ENCODE measurements at regions not wholly inside any gene's neighbourhood (a gene's known extent, or its start where the extent isn't known, plus 50 kb on each side); places are given as distances from the start of the nearest gene placed in this dataset.

DNA sequence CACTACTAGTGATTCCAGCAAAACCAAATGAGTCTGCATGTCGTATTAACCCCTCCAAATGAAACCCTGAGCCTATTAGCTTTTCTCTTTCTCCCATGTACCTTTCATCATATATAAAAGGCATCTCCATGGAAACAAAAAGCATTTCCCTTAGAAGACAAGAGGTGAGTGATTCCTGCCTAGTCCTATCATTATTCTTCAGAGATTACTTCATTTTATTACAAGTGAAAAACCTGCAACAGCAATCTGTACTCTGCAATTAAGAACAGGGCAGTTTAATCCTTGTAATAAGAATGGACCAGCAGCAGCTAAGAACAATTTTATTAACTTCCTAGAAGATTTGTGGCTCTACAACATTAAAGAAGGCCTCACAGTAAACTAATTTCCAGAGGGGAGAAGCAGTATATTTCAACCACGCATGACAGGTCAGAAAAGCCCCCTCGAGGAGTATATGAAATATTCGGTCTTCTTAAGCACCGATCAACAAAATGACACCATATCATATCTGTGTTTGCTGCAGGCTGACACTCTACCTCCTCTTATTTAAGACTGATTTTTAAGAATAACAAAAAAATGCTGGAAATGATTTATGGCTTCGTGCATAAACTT is 132.3 kb upstream of the TFPI start:
- ChIA-PET CTCF (no interaction called here), POLR2A (ENCODE audit: low non-redundant PET) (no interaction called here)
- no peak for TF ChIP-seq EZH2 (IDR thresholded peaks at IDR 0.05; ENCODE audit: borderline replicate concordance, low read depth, low read length, poor library complexity, severe bottlenecking)
- TF ChIP-seq, protein P1, sequence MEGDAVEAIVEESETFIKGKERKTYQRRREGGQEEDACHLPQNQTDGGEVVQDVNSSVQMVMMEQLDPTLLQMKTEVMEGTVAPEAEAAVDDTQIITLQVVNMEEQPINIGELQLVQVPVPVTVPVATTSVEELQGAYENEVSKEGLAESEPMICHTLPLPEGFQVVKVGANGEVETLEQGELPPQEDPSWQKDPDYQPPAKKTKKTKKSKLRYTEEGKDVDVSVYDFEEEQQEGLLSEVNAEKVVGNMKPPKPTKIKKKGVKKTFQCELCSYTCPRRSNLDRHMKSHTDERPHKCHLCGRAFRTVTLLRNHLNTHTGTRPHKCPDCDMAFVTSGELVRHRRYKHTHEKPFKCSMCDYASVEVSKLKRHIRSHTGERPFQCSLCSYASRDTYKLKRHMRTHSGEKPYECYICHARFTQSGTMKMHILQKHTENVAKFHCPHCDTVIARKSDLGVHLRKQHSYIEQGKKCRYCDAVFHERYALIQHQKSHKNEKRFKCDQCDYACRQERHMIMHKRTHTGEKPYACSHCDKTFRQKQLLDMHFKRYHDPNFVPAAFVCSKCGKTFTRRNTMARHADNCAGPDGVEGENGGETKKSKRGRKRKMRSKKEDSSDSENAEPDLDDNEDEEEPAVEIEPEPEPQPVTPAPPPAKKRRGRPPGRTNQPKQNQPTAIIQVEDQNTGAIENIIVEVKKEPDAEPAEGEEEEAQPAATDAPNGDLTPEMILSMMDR (conservative IDR thresholded peaks at IDR 0.05; ENCODE audit: low read depth, low read length): no peak
- Histone ChIP-seq H3K4me1 (ENCODE audit: insufficient read depth, low read length, poor library complexity, severe bottlenecking) (no peaks in the 10 kb centered on the region), H3K36me3 (ENCODE audit: insufficient read depth, low read length, poor library complexity, severe bottlenecking) (no peaks in the 10 kb centered on the region), H3K4me3 (ENCODE audit: low read depth, low read length, poor library complexity, severe bottlenecking) (no peak overlapping the region), H3K27ac (ENCODE audit: low read depth, low read length, poor library complexity, severe bottlenecking) (no peak overlapping the region), H3K9me3 (ENCODE audit: low read depth, low read length, poor library complexity, severe bottlenecking) (no peaks in the 10 kb centered on the region), H3K27me3 (replicated peaks; ENCODE audit: insufficient read depth, low read depth, low read length, poor library complexity) (no peaks in the 10 kb centered on the region)
- no TSS peak for BruUV-seq (replicated peaks)
- intact Hi-C loops (cut with micrococcal nuclease; ENCODE audit: unreplicated experiment): no loop called here
- no peak for DNase-seq (ENCODE audit: low spot score)

DNA sequence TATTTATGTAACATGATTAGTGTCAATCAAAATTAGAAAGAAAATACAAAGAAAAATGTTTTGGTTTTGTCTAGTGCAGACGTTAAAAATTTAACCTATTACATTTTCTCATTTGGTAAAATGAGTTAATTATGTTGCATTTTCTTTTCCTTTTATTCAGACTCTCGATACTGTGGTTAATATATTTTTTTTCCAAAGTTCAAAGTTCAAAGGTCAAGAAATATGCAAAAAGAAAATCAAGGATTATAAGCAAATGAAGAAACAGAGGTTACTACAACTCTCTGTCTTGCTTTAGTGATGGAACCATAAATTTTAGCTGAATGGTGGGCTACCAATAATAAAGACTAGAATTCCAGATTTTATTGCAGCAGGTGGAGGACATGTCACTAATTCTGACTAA is 133.3 kb upstream of the TFPI start:
- Histone ChIP-seq H3K27me3 (replicated peaks; ENCODE audit: insufficient read depth, low read depth, low read length, poor library complexity) (no peaks in the 10 kb centered on the region), H3K27ac (ENCODE audit: low read depth, low read length, poor library complexity, severe bottlenecking) (no peak overlapping the region), H3K9me3 (ENCODE audit: low read depth, low read length, poor library complexity, severe bottlenecking) (no peaks in the 10 kb centered on the region), H3K4me3 (ENCODE audit: low read depth, low read length, poor library complexity, severe bottlenecking) (no peak overlapping the region), H3K4me1 (ENCODE audit: insufficient read depth, low read length, poor library complexity, severe bottlenecking) (no peaks in the 10 kb centered on the region), H3K36me3 (ENCODE audit: insufficient read depth, low read length, poor library complexity, severe bottlenecking) (no peaks in the 10 kb centered on the region)
- intact Hi-C loops (cut with micrococcal nuclease; ENCODE audit: unreplicated experiment): no loop called here
- DNase-seq (ENCODE audit: low spot score): no peak
- ChIA-PET POLR2A (ENCODE audit: low non-redundant PET) (interaction anchor here (0.6 kb wide), 1 partner anchor 7 kb away, joined by 4 read pairs; no protein-coding TSS in a partner anchor), CTCF (no interaction called here)
- no peak for TF ChIP-seq EZH2 (IDR thresholded peaks at IDR 0.05; ENCODE audit: borderline replicate concordance, low read depth, low read length, poor library complexity, severe bottlenecking)
- TF ChIP-seq, protein P1 (conservative IDR thresholded peaks at IDR 0.05; ENCODE audit: low read depth, low read length): no peak
- no TSS peak for BruUV-seq (replicated peaks)

DNA sequence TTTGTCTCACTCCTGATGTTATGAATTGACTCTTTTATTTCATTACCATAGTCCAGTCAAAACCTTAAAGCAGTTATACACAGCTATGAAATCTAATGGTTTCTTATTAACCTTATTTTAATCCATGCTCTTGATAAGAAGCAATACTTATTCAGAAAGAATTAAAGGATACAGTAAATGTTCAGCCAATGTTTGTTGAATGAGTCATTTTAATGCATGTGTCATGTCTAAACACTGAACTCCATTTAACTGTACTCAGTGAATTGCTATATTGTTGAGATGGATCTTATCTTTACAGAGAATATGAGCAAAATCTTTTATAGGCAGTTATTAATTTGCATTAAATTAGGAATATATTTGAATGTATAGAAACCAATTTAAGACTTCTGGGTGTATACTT is 135.1 kb upstream of the TFPI start:
- no TSS peak for BruUV-seq (replicated peaks)
- Histone ChIP-seq H3K4me3 (ENCODE audit: low read depth, low read length, poor library complexity, severe bottlenecking) (no peak overlapping the region), H3K36me3 (ENCODE audit: insufficient read depth, low read length, poor library complexity, severe bottlenecking) (no peaks in the 10 kb centered on the region), H3K9me3 (ENCODE audit: low read depth, low read length, poor library complexity, severe bottlenecking) (no peaks in the 10 kb centered on the region), H3K27me3 (replicated peaks; ENCODE audit: insufficient read depth, low read depth, low read length, poor library complexity) (no peaks in the 10 kb centered on the region), H3K27ac (ENCODE audit: low read depth, low read length, poor library complexity, severe bottlenecking) (no peak overlapping the region), H3K4me1 (ENCODE audit: insufficient read depth, low read length, poor library complexity, severe bottlenecking) (no peaks in the 10 kb centered on the region)
- ChIA-PET CTCF (no interaction called here), POLR2A (ENCODE audit: low non-redundant PET) (no interaction called here)
- DNase-seq (ENCODE audit: low spot score): no peak
- intact Hi-C loops (cut with micrococcal nuclease; ENCODE audit: unreplicated experiment): no loop called here
- TF ChIP-seq, protein P1 (conservative IDR thresholded peaks at IDR 0.05; ENCODE audit: low read depth, low read length): no peak
- no peak for TF ChIP-seq EZH2 (IDR thresholded peaks at IDR 0.05; ENCODE audit: borderline replicate concordance, low read depth, low read length, poor library complexity, severe bottlenecking)

Measured in A673 (cell line).